ENCODE measurements at regions not wholly inside any gene's neighbourhood (a gene's known extent, or its start where the extent isn't known, plus 50 kb on each side); places are given as distances from the start of the nearest gene placed in this dataset.

DNA sequence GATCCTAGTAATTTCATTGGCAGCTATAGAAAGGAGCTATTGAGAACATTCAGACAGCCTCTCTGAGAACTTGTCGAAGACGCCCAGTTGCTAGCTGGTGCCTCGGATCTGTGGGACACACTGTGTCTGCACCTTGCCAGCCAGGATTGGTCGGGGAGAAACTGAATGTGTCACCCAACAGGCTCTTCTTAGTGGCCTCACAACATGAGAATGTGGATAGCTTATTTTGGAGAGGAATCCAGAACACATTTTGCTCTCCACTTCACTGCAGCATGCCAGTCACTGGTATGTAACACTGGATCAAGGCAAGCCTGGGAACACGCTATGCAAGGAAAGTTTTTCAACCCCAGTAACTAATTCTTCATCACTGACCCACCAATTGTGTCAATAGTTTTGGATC, 89.5 kb upstream of the TRPC3 start:
- Histone ChIP-seq H3K27me3 (ENCODE audit: control insufficient read depth in 1 of 2, insufficient read depth in 2 of 2, low read length in 2 of 2) (no peaks in the 10 kb centered on the region), H3K4me3 (replicated peaks in 1 of 3; ENCODE audit: insufficient read depth in 1 of 3, low read depth in 2 of 3, low read length in 3 of 3) (no peak overlapping the region), H2AFZ (ENCODE audit: low read length) (no peak overlapping the region), H3K36me3 (replicated peaks in 1 of 2; ENCODE audit: control insufficient read depth in 1 of 2, insufficient read depth in 2 of 2, low read length in 2 of 2) (no peaks in the 10 kb centered on the region), H3K79me2 (ENCODE audit: insufficient read depth, low read length) (no peaks in the 10 kb centered on the region), H4K20me1 (ENCODE audit: insufficient read depth, low read length) (no peaks in the 10 kb centered on the region), H3K27ac (ENCODE audit: extremely low read length, insufficient read depth, low read length) (no peak overlapping the region), H3K4me2 (ENCODE audit: low read depth, low read length) (no peak overlapping the region), H3K4me1 (ENCODE audit: insufficient read depth, low read length) (no peaks in the 10 kb centered on the region), H3K9me3 (ENCODE audit: low read length) (no peaks in the 10 kb centered on the region), H3K9ac (ENCODE audit: insufficient read depth, low read depth, low read length) (no peak overlapping the region)
- WGBS (ENCODE audit: low lambda C conversion rate) = 26% methylated on average over 5 of the region's 5 CpGs
- in situ Hi-C loops (cut with HindIII; ENCODE audit: extremely low pct_ligation_motif_present, low pct_unique_long_range_greater_than_20kb) (no loop called here), intact Hi-C loops (cut with micrococcal nuclease; ENCODE audit: unreplicated experiment) (no loop called here)
- no peak for ATAC-seq
- no peak for FAIRE-seq
- CTCF ChIA-PET (ENCODE audit: low intra/inter-chr PET ratio, low total read pairs) = no interaction called here
- no peak for DNase-seq (ENCODE audit: low spot score)
- POLR2A ChIA-PET = no interaction called here
- no TSS peak for BruUV-seq (replicated peaks)
- TF ChIP-seq ZNF431 (CRISPR knock-in tag; IDR thresholded peaks at IDR 0.05; ENCODE audit: borderline replicate concordance, low read depth) (no peak), ZNF382 (CRISPR knock-in tag; IDR thresholded peaks at IDR 0.05; ENCODE audit: borderline replicate concordance) (no peak), SNAPC4 (CRISPR knock-in tag; IDR thresholded peaks at IDR 0.05) (no peak), ATF1 (CRISPR knock-in tag; IDR thresholded peaks at IDR 0.05) (no peak), GMEB2 (CRISPR knock-in tag; IDR thresholded peaks at IDR 0.05; ENCODE audit: low read depth) (no peak), ZNF512 (CRISPR knock-in tag; IDR thresholded peaks at IDR 0.05) (no peak), ZNF124 (CRISPR knock-in tag; IDR thresholded peaks at IDR 0.05) (no peak), FOXM1 (CRISPR knock-in tag; IDR thresholded peaks at IDR 0.05) (no peak), PLRG1 (conservative IDR thresholded peaks at IDR 0.05) (no peak), ISL2 (CRISPR knock-in tag; IDR thresholded peaks at IDR 0.05) (no peak), ZBTB38 (CRISPR knock-in tag; IDR thresholded peaks at IDR 0.05) (no peak)
- TF ChIP-seq, protein P1, sequence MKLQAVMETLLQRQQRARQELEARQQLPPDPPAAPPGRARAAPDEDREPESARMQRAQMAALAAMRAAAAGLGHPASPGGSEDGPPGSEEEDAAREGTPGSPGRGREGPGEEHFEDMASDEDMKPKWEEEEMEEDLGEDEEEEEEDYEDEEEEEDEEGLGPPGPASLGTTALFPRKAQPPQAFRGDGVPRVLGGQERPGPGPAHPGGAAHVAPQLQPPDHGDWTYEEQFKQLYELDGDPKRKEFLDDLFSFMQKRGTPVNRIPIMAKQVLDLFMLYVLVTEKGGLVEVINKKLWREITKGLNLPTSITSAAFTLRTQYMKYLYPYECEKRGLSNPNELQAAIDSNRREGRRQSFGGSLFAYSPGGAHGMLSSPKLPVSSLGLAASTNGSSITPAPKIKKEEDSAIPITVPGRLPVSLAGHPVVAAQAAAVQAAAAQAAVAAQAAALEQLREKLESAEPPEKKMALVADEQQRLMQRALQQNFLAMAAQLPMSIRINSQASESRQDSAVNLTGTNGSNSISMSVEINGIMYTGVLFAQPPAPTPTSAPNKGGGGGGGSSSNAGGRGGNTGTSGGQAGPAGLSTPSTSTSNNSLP (IDR thresholded peaks at IDR 0.05; ENCODE audit: low read depth, low read length) = no peak
- TF ChIP-seq, protein P2, sequence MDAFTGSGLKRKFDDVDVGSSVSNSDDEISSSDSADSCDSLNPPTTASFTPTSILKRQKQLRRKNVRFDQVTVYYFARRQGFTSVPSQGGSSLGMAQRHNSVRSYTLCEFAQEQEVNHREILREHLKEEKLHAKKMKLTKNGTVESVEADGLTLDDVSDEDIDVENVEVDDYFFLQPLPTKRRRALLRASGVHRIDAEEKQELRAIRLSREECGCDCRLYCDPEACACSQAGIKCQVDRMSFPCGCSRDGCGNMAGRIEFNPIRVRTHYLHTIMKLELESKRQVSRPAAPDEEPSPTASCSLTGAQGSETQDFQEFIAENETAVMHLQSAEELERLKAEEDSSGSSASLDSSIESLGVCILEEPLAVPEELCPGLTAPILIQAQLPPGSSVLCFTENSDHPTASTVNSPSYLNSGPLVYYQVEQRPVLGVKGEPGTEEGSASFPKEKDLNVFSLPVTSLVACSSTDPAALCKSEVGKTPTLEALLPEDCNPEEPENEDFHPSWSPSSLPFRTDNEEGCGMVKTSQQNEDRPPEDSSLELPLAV (CRISPR knock-in tag; conservative IDR thresholded peaks at IDR 0.05; ENCODE audit: low read depth) = no peak

All from HepG2 (cell line).